Testis (tissue), 2 donors: ENCODE measurements at regions not wholly inside any gene's neighbourhood (a gene's known extent, or its start where the extent isn't known, plus 50 kb on each side); places are given as distances from the start of the nearest gene placed in this dataset.

Source experiments
- DNase-seq: peaks from one replicate; pipeline ENCODE4 v3.0.0-alpha.2; 2019
- H3K27ac ChIP-seq, 2 donors: fragments of 200-600 bp; sonication (generic); one replicate each; pipeline ENCODE4 v1.5.1; 2019
- H3K27me3 ChIP-seq: fragments of 200-600 bp; sonication (generic); one replicate; pipeline ENCODE4 v1.5.1; 2019
- H3K36me3 ChIP-seq: fragments of 200-600 bp; sonication (generic); one replicate; pipeline ENCODE4 v1.5.1; 2017; ENCODE audit warnings: low read depth; ENCODE audit errors: missing control alignments
- H3K4me1 ChIP-seq: fragments of 200-600 bp; sonication (generic); one replicate; pipeline ENCODE4 v1.5.1; 2019
- H3K4me3 ChIP-seq, 2 donors: fragments of 200-600 bp; sonication (generic); one replicate each; pipeline ENCODE4 v1.5.1; 2017 to 2019
- H3K9me3 ChIP-seq: fragments of 200-600 bp; sonication (generic); one replicate; pipeline ENCODE4 v1.5.1; 2017
- POLR2A ChIP-seq: fragments of 450-650 bp; IDR thresholded peaks from one replicate; pipeline ENCODE4 v1.6.1; 2017; ENCODE audit warnings: antibody characterized with exemption, mild to moderate bottlenecking, moderate library complexity
- WGBS, 2 donors: methylation state at CpG; one replicate each; pipeline ENCODE4 v1.1.5; 2018; 5-methylcytosine and 5-hydroxymethylcytosine counted together
- intact Hi-C: fragments of 100-400 bp; cut with DNase I; formaldehyde crosslinking; loops from one replicate; pipeline ENCODE4 v1.15.1; 2023; ENCODE audit warnings: low total_unique reads
- TF ChIP-seq, protein P1 (sequence below), 3 experiments: fragments of 450-650 bp in 2 of 3; fragments of 200-600 bp in 1 of 3; sonication (generic) in 1 of 3; IDR thresholded peaks; one replicate each; pipeline ENCODE4 v1.5.1; 2016 to 2019; ENCODE audit warnings: antibody characterized with exemption in 3 of 3, mild to moderate bottlenecking in 2 of 3, moderate library complexity in 1 of 3

DNA sequence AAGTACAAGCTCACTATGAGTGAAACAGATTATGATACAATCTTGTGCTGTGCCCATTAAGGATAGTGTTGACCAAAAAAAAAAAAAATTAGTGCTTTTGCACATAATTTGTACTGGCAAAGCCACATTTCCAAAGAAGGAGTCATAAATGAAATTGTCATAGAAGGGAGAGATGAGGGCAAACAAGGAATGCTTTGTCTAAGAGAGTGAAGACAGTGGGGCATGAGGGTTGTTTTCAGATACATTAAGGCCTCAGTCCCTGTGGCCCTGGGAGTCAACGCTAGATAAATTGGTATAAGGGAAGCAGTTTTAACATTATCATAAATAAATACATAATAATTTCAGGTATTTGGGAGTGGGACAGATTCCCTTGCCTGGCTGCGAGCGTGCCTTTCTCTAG, 267.5 kb upstream of the PRKCQ start:
- Histone ChIP-seq H3K27me3 (no peaks in the 10 kb centered on the region), H3K36me3 (no peaks in the 10 kb centered on the region), H3K4me3 (no peak overlapping the region), H3K27ac (no peak overlapping the region), H3K4me1 (no peaks in the 10 kb centered on the region), H3K9me3 (no peaks in the 10 kb centered on the region)
- TF ChIP-seq, protein P1, sequence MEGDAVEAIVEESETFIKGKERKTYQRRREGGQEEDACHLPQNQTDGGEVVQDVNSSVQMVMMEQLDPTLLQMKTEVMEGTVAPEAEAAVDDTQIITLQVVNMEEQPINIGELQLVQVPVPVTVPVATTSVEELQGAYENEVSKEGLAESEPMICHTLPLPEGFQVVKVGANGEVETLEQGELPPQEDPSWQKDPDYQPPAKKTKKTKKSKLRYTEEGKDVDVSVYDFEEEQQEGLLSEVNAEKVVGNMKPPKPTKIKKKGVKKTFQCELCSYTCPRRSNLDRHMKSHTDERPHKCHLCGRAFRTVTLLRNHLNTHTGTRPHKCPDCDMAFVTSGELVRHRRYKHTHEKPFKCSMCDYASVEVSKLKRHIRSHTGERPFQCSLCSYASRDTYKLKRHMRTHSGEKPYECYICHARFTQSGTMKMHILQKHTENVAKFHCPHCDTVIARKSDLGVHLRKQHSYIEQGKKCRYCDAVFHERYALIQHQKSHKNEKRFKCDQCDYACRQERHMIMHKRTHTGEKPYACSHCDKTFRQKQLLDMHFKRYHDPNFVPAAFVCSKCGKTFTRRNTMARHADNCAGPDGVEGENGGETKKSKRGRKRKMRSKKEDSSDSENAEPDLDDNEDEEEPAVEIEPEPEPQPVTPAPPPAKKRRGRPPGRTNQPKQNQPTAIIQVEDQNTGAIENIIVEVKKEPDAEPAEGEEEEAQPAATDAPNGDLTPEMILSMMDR (IDR thresholded peaks at IDR 0.05) = no peak
- no peak for TF ChIP-seq POLR2A
- DNase-seq = no peak
- WGBS, 2 donors = 66 to 73% methylated on average over 3 of the region's 3 CpGs
- intact Hi-C loops = no loop called here

DNA sequence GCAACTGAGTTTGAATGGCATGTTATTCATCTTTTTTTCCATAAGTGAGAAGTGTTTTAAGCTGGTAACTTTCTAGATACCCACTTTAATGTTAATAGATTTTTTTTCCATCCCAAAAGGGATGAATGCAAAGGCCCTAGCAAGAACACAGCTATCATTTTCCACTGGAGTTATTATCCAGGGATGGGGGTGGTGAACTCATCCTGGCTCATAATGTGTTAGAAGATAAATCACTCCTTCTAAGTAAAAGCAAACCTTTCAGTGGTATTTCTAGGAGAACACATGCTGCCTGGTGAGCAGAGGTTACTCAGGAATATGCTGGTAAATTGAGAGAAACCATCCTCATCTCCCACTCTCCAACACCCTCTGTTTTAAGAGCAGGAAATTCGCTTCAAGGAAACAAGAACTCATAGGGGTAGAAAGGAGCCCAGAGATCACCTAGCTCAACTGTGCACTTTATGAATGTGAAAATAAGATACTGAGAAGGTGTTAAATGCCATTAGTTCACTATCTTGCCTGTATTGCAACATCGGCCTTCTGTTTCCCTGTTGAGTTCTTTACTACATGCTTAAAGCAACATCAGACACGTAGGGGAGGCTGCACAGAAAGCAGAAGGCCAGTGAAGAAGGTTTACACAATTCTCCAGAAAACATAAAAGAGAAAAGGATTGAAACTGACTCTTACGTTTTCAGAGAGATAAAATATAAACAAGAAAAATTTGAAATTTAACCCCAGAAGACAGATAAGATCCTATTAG, 264.0 kb upstream of the PRKCQ start:
- WGBS, 2 donors = 63 to 72% methylated on average over 4 of the region's 4 CpGs
- intact Hi-C loops = no loop called here
- H3K9me3 ChIP-seq = no peaks in the 10 kb centered on the region
- H3K27me3 ChIP-seq = no peaks in the 10 kb centered on the region
- H3K4me3 ChIP-seq = no peak overlapping the region
- no peak overlapping the region for H3K27ac ChIP-seq
- DNase-seq = no peak
- H3K36me3 ChIP-seq = no peaks in the 10 kb centered on the region
- no peaks in the 10 kb centered on the region for H3K4me1 ChIP-seq
- TF ChIP-seq, protein P1 (IDR thresholded peaks at IDR 0.05) = no peak
- no peak for TF ChIP-seq POLR2A

DNA sequence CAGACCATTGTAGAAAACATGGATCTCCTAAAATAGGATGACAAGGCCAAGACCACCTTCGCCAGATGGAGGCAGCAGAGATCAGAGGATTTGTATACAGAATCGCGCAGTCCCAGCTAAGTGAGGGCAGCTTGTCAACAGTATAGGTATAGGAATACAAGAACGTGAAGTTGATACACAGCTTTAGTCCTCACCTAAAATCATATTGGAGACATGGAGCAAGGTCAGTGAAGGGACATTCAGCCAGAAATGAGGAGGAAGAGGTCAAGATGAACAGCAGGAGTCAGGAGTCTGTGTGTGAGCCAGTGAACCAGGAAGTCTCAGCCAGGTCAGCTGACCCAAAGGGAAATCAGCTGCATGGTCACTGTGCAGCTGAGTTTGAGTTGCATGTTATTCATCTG, 263.4 kb upstream of the PRKCQ start:
- DNase-seq = no peak
- Histone ChIP-seq H3K27me3 (no peaks in the 10 kb centered on the region), H3K36me3 (no peaks in the 10 kb centered on the region), H3K27ac (no peak overlapping the region), H3K9me3 (no peaks in the 10 kb centered on the region), H3K4me1 (no peaks in the 10 kb centered on the region), H3K4me3 (no peak overlapping the region)
- intact Hi-C loops = no loop called here
- TF ChIP-seq, protein P1 (IDR thresholded peaks at IDR 0.05) = no peak
- TF ChIP-seq POLR2A = no peak
- WGBS, 2 donors = 87 to 94% methylated on average over 4 of the region's 4 CpGs

DNA sequence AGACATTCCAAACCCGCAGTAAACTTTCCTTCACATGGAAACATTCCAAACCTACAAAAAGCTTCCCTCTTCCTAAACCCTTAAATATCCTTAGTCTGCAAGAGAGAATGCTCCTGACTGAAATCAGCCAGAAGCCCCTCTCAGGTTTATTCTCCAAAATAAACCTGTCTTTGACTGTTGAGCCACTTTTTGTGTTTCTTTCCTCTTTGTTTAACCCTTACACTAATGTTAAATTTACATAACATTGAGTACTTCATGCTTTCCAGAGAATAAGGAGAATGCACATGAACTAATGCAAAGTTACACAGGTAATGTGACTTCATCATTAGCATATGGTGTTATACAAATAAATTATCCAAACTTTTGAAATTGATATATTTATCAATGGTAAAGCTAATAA, 262.6 kb upstream of the PRKCQ start:
- Histone ChIP-seq H3K27me3 (no peaks in the 10 kb centered on the region), H3K4me1 (no peaks in the 10 kb centered on the region), H3K27ac (no peak overlapping the region), H3K36me3 (no peaks in the 10 kb centered on the region), H3K4me3 (no peak overlapping the region), H3K9me3 (no peaks in the 10 kb centered on the region)
- no peak for DNase-seq
- WGBS, 2 donors = 56 to 59% methylated on average over 1 of the region's 1 CpG
- intact Hi-C loops = no loop called here
- TF ChIP-seq, protein P1 (IDR thresholded peaks at IDR 0.05) = no peak
- no peak for TF ChIP-seq POLR2A

DNA sequence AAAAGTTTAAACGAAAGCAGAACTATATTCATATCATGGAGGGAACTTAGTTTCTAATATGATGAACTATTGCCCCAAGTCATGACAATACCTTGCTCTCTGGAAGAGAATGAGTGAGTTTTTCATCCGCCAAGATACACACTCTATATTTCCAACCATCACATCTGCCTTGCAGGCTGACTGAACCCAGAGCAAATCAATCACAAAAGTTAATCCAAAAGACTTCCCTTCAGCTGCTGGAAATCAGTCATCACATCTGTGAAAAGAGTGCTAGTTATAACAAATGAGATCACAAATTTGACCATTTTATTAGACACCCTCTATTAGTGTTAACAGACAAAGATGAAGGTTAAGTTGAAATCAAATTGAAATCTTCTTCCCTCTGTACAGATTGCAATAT, 261.7 kb upstream of the PRKCQ start:
- no peaks in the 10 kb centered on the region for H3K27me3 ChIP-seq
- H3K27ac ChIP-seq = no peak overlapping the region
- WGBS, 2 donors = 90 to 91% methylated on average over 2 of the region's 2 CpGs
- no peaks in the 10 kb centered on the region for H3K4me1 ChIP-seq
- intact Hi-C loops = no loop called here
- no peaks in the 10 kb centered on the region for H3K9me3 ChIP-seq
- no peak overlapping the region for H3K4me3 ChIP-seq
- no peak for TF ChIP-seq POLR2A
- TF ChIP-seq, protein P1 (IDR thresholded peaks at IDR 0.05) = no peak
- H3K36me3 ChIP-seq = no peaks in the 10 kb centered on the region
- DNase-seq = no peak
